ENCODE measurements at regions not wholly inside any gene's neighbourhood (a gene's known extent, or its start where the extent isn't known, plus 50 kb on each side); places are given as distances from the start of the nearest gene placed in this dataset.
"Not testable (repeated sequence)": the region's sequence is repeated elsewhere in the genome, so short reads cannot be mapped to it uniquely, and the experiment has no call there.

- Histone ChIP-seq H3K4me1 (no peaks in the 10 kb centered on the region), H3K27me3 (no peaks in the 10 kb centered on the region), H3K4me3 (ENCODE audit: low read depth, low read length) (no peak overlapping the region), H3K36me3 (no peaks in the 10 kb centered on the region), H3K9me3 (no peaks in the 10 kb centered on the region)
- no peak for TF ChIP-seq CTCF (IDR thresholded peaks at IDR 0.05; ENCODE audit: low read depth, low read length)
- DNase-seq: no peak
These were observed 65.8 kb upstream of the EDAR start for GRCh38 chr2:109054865-109055264.

GRCh38 chr2:109053716-109054115 is 64.7 kb upstream of the EDAR start:
- Histone ChIP-seq H3K27me3 (0 out of 2 replicates have a peak, but pooled peaks cover 2% of the 10 kb centered on the region), H3K9me3 (no peaks in the 10 kb centered on the region), H3K36me3 (no peaks in the 10 kb centered on the region), H3K4me1 (no peaks in the 10 kb centered on the region), H3K4me3 (ENCODE audit: low read depth, low read length) (no peak overlapping the region)
- TF ChIP-seq CTCF (IDR thresholded peaks at IDR 0.05; ENCODE audit: low read depth, low read length): no peak
- DNase-seq: no peak

- TF ChIP-seq CTCF (IDR thresholded peaks at IDR 0.05; ENCODE audit: low read depth, low read length): no peak
- no peaks in the 10 kb centered on the region for H3K9me3 ChIP-seq
- H3K4me3 ChIP-seq (ENCODE audit: low read depth, low read length): no peak overlapping the region
- H3K27me3 ChIP-seq: 0 out of 2 replicates have a peak, but pooled peaks cover 2% of the 10 kb centered on the region
- no peaks in the 10 kb centered on the region for H3K4me1 ChIP-seq
- no peak for DNase-seq
- no peaks in the 10 kb centered on the region for H3K36me3 ChIP-seq
These were observed 63.9 kb upstream of the EDAR start for GRCh38 chr2:109052922-109053321.

DNA sequence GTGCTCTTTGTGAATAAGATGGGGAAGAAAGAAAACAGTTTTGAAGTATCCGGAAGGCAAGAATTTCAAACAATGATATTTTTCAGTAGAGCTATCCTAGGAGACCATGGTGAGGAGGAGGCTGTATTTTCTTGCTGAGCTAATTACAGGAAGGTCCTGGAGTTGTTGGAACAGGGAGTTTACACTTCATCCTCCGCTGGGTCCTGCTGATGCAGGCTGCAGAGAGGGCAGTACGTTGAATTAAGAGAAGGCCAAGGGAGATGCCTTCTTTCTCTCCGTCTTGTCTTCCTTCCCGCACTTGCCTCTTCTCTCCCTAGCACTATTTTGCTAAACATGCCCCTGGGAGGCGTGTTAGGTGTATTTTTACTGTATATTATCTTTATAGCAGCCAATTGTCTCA is 60.0 kb upstream of the EDAR start:
- no peak for TF ChIP-seq CTCF (IDR thresholded peaks at IDR 0.05; ENCODE audit: low read depth, low read length)
- Histone ChIP-seq H3K4me3 (ENCODE audit: low read depth, low read length) (no peak overlapping the region), H3K27me3 (0 out of 2 replicates have a peak, but pooled peaks cover 2% of the 10 kb centered on the region), H3K4me1 (no peaks in the 10 kb centered on the region), H3K9me3 (no peaks in the 10 kb centered on the region), H3K36me3 (no peaks in the 10 kb centered on the region)
- DNase-seq: no peak

DNA sequence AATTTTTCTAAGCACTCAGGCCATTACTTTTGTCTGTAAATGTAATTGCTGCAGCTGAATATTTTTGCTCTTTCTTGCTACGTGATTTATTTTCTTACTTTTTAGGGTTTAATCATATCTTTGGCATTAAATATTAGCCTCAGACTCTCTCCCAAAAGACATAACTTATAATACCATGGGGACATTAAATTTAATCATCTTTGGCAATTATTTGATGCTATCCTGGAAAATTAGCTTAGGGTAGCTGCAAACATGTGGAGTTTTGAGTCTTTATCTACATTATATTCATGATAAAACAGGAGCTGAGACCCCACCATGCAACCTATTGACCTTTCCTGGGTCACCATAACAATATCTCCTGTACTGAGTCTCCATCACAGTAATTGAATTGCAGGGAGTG is 59.1 kb upstream of the EDAR start:
- no peak for DNase-seq
- Histone ChIP-seq H3K4me3 (ENCODE audit: low read depth, low read length) (no peak overlapping the region), H3K36me3 (no peaks in the 10 kb centered on the region), H3K27me3 (0 out of 2 replicates have a peak, but pooled peaks cover 2% of the 10 kb centered on the region), H3K9me3 (no peaks in the 10 kb centered on the region), H3K4me1 (no peaks in the 10 kb centered on the region)
- no peak for TF ChIP-seq CTCF (IDR thresholded peaks at IDR 0.05; ENCODE audit: low read depth, low read length)

DNA sequence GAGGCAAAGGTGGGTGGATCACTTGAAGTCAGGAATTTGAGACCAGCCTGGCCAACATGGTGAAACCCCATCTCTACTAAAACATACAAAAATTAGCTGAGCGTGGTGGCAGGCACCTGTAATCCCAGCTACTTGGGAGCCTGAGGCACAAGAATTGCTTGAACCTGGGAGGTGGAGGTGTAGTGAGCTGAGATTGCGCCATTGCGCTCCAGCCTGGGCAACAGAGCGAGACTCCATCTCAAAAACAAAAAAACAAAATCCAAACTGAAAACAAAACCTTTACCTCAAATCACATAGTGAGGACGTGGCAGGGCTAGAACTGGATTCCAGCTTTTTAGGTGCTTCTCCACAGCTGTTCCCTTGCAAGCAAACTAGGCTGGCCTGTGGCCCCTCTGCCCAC is 58.5 kb upstream of the EDAR start:
- H3K4me3 ChIP-seq (ENCODE audit: low read depth, low read length); H3K4me1 ChIP-seq; H3K9me3 ChIP-seq; DNase-seq; H3K36me3 ChIP-seq; H3K27me3 ChIP-seq: not testable (repeated sequence)

Data from BE2C (cell line).